Kidney capillary endothelial cell (primary cell): ENCODE measurements at regions not wholly inside any gene's neighbourhood (a gene's known extent, or its start where the extent isn't known, plus 50 kb on each side); places are given as distances from the start of the nearest gene placed in this dataset.
A peak's percentile ranks its signal among the peaks of the same experiment; 100 is the strongest.

ENCODE experiments used
- DNase-seq: peaks from one replicate; pipeline ENCODE4 v3.0.0-alpha.2; 2018; ENCODE audit warnings: low spot score

GRCh38 chr22:48612077-48612995, 1215.3 kb downstream of the BRD1 start:
- DNase-seq = no peak

- no peak for DNase-seq
Measured at GRCh38 chr22:48609279-48609865, 1218.3 kb downstream of the BRD1 start.

GRCh38 chr22:48607901-48608662, 1219.6 kb downstream of the BRD1 start:
- DNase-seq = peak; percentile 96

GRCh38 chr22:48606684-48607307, 1220.9 kb downstream of the BRD1 start:
- DNase-seq = no peak

GRCh38 chr22:48605856-48606481, 1221.7 kb downstream of the BRD1 start:
- DNase-seq = no peak

GRCh38 chr22:48605125-48605524, 1222.5 kb downstream of the BRD1 start:
- no peak for DNase-seq

- no peak for DNase-seq
Measured at GRCh38 chr22:48603621-48604320, 1223.9 kb downstream of the BRD1 start.

GRCh38 chr22:48602805-48603518, 1224.7 kb downstream of the BRD1 start:
- DNase-seq = no peak

- DNase-seq = no peak
Measured at GRCh38 chr22:48600681-48601080, 1227.0 kb downstream of the BRD1 start.

GRCh38 chr22:48600171-48600570, 1227.5 kb downstream of the BRD1 start:
- no peak for DNase-seq

GRCh38 chr22:48599346-48599745, 1228.3 kb downstream of the BRD1 start:
- DNase-seq = no peak

GRCh38 chr22:48596111-48596850, 1231.4 kb downstream of the BRD1 start:
- no peak for DNase-seq

- DNase-seq = no peak
Measured at GRCh38 chr22:48595511-48595905, 1232.2 kb downstream of the BRD1 start.

- no peak for DNase-seq
Measured at GRCh38 chr22:48594757-48595510, 1232.7 kb downstream of the BRD1 start.

GRCh38 chr22:48594016-48594756, 1233.5 kb downstream of the BRD1 start:
- DNase-seq = no peak

GRCh38 chr22:48593551-48593950, 1234.1 kb downstream of the BRD1 start:
- DNase-seq = no peak

GRCh38 chr22:48592931-48593330, 1234.7 kb downstream of the BRD1 start:
- DNase-seq = no peak

- no peak for DNase-seq
Measured at GRCh38 chr22:48592488-48592887, 1235.2 kb downstream of the BRD1 start.

GRCh38 chr22:48592066-48592345, 1235.7 kb downstream of the BRD1 start:
- DNase-seq = no peak
